Osteocyte (in vitro differentiated cells): ENCODE measurements at regions not wholly inside any gene's neighbourhood (a gene's known extent, or its start where the extent isn't known, plus 50 kb on each side); places are given as distances from the start of the nearest gene placed in this dataset.

Experiments used
- DNase-seq: peaks from one replicate; pipeline ENCODE4 v3.0.0; 2021; ENCODE audit warnings: mixed read lengths; ENCODE audit not compliant: unreplicated experiment; ENCODE audit errors: extremely low spot score
- H3K27ac Mint-ChIP-seq: one replicate; pipeline ENCODE4 v1.8.0; 2021; ENCODE audit warnings: mild to moderate bottlenecking, mixed read lengths; ENCODE audit not compliant: unreplicated experiment
- H3K27me3 Mint-ChIP-seq: one replicate; pipeline ENCODE4 v1.8.0; 2021; ENCODE audit warnings: mixed read lengths; ENCODE audit not compliant: unreplicated experiment
- H3K36me3 Mint-ChIP-seq: one replicate; pipeline ENCODE4 v1.8.0; 2021; ENCODE audit warnings: mixed read lengths; ENCODE audit not compliant: unreplicated experiment
- H3K4me1 Mint-ChIP-seq: one replicate; pipeline ENCODE4 v1.8.0; 2021; ENCODE audit warnings: mixed read lengths; ENCODE audit not compliant: unreplicated experiment
- H3K4me3 Mint-ChIP-seq: one replicate; pipeline ENCODE4 v1.8.0; 2021; ENCODE audit warnings: mild to moderate bottlenecking, moderate library complexity, mixed read lengths; ENCODE audit not compliant: unreplicated experiment
- H3K9me3 Mint-ChIP-seq: one replicate; pipeline ENCODE4 v1.8.0; 2021; ENCODE audit warnings: mixed read lengths; ENCODE audit not compliant: unreplicated experiment
- CTCF ChIP-seq: fragments of 200-600 bp; sonication (generic); IDR thresholded peaks from 2 replicates; pipeline ENCODE4 v1.5.0; 2021; ENCODE audit warnings: antibody characterized with exemption, mild to moderate bottlenecking, moderate library complexity

- Mint-ChIP-seq H3K4me3 (no peak overlapping the region), H3K27me3 (peaks cover 18% of the 10 kb centered on the region), H3K36me3 (no peaks in the 10 kb centered on the region), H3K4me1 (no peaks in the 10 kb centered on the region), H3K9me3 (no peaks in the 10 kb centered on the region), H3K27ac (no peak overlapping the region)
- no peak for TF ChIP-seq CTCF
- no peak for DNase-seq
These were observed 662.8 kb upstream of the SLITRK6 start for GRCh38 chr13:86462011-86462410.

- H3K9me3 Mint-ChIP-seq, result no peaks in the 10 kb centered on the region
- no peak overlapping the region for H3K27ac Mint-ChIP-seq
- no peaks in the 10 kb centered on the region for H3K4me1 Mint-ChIP-seq
- H3K27me3 Mint-ChIP-seq, result peaks cover 15% of the 10 kb centered on the region
- DNase-seq, result no peak
- H3K36me3 Mint-ChIP-seq, result no peaks in the 10 kb centered on the region
- no peak overlapping the region for H3K4me3 Mint-ChIP-seq
- TF ChIP-seq CTCF, result peak; percentile 62
These were observed 665.0 kb upstream of the SLITRK6 start for GRCh38 chr13:86464193-86464592.

GRCh38 chr13:86474971-86475370 is 675.8 kb upstream of the SLITRK6 start:
- H3K4me1 Mint-ChIP-seq, result no peaks in the 10 kb centered on the region
- H3K4me3 Mint-ChIP-seq, result no peak overlapping the region
- no peaks in the 10 kb centered on the region for H3K36me3 Mint-ChIP-seq
- TF ChIP-seq CTCF, result no peak
- H3K27me3 Mint-ChIP-seq, result no peaks in the 10 kb centered on the region
- H3K9me3 Mint-ChIP-seq, result no peaks in the 10 kb centered on the region
- H3K27ac Mint-ChIP-seq, result no peak overlapping the region
- no peak for DNase-seq

GRCh38 chr13:86476656-86477055 is 677.4 kb upstream of the SLITRK6 start:
- no peaks in the 10 kb centered on the region for H3K9me3 Mint-ChIP-seq
- H3K36me3 Mint-ChIP-seq, result no peaks in the 10 kb centered on the region
- TF ChIP-seq CTCF, result no peak
- H3K27me3 Mint-ChIP-seq, result no peaks in the 10 kb centered on the region
- DNase-seq, result no peak
- H3K4me3 Mint-ChIP-seq, result no peak overlapping the region
- no peak overlapping the region for H3K27ac Mint-ChIP-seq
- no peaks in the 10 kb centered on the region for H3K4me1 Mint-ChIP-seq

- no peak overlapping the region for H3K27ac Mint-ChIP-seq
- no peak for TF ChIP-seq CTCF
These were observed 687.4 kb upstream of the SLITRK6 start for GRCh38 chr13:86486582-86486981.

More at GRCh38 chr13:86486582-86486981, 687.4 kb upstream of the SLITRK6 start:
- H3K36me3 Mint-ChIP-seq, result no peaks in the 10 kb centered on the region
- no peak overlapping the region for H3K4me3 Mint-ChIP-seq
- no peaks in the 10 kb centered on the region for H3K4me1 Mint-ChIP-seq
- no peaks in the 10 kb centered on the region for H3K9me3 Mint-ChIP-seq
- no peak for DNase-seq
- H3K27me3 Mint-ChIP-seq, result peaks cover 21% of the 10 kb centered on the region
